Gastrocnemius medialis (tissue), 4 donors: ENCODE measurements at regions not wholly inside any gene's neighbourhood (a gene's known extent, or its start where the extent isn't known, plus 50 kb on each side); places are given as distances from the start of the nearest gene placed in this dataset.

ENCODE experiments used
- ATAC-seq, 2 donors: fragments of 150-250 bp; one replicate each; pipeline ENCODE4 v1.9.1; 2016
- DNase-seq, 2 donors: peaks; one replicate each; pipeline ENCODE4 v3.0.0-alpha.2; 2019
- H3K27ac ChIP-seq, 4 donors: fragments of 200-600 bp; sonication (generic); 1 replicate in 1 of 4; 2 replicates in 3 of 4; pipeline ENCODE4 v1.5.1; 2016 to 2018; ENCODE audit warnings: mild to moderate bottlenecking in 2 of 4, moderate library complexity in 1 of 4
- H3K27me3 ChIP-seq, 3 donors: fragments of 200-600 bp; sonication (generic) in 2 of 3; 1 replicate in 1 of 3; 2 replicates in 2 of 3; pipeline versions ENCODE4 v1.5.1 to v1.6.0; 2016 to 2019; ENCODE audit warnings: mild to moderate bottlenecking in 1 of 3, moderate library complexity in 1 of 3
- H3K36me3 ChIP-seq, 2 donors: fragments of 200-600 bp; sonication (generic) in 1 of 2; one replicate each; pipeline ENCODE4 v1.5.1; 2017 to 2018
- H3K4me1 ChIP-seq, 2 donors: fragments of 200-600 bp; sonication (generic) in 1 of 2; one replicate each; pipeline ENCODE4 v1.5.1; 2016 to 2017; ENCODE audit warnings: mild to moderate bottlenecking in 2 of 2
- H3K4me3 ChIP-seq, 4 donors: fragments of 200-600 bp; sonication (generic) in 3 of 4; 1 replicate in 1 of 4; 2 replicates in 3 of 4; pipeline ENCODE4 v1.5.1; 2016 to 2019; ENCODE audit warnings: mild to moderate bottlenecking in 2 of 4
- H3K9me3 ChIP-seq, 3 donors: fragments of 200-600 bp; sonication (generic) in 2 of 3; 1 replicate in 1 of 3; 2 replicates in 2 of 3; pipeline ENCODE4 v1.5.1; 2016 to 2019
- POLR2A ChIP-seq, 2 donors: fragments of 450-650 bp; IDR thresholded peaks; one replicate each; pipeline ENCODE4 v1.6.1; 2017; ENCODE audit warnings: antibody characterized with exemption in 2 of 2, mild to moderate bottlenecking in 2 of 2, moderate library complexity in 2 of 2
- in situ Hi-C, 4 donors: fragments of 200-750 bp; cut with MboI; loops; one replicate each; pipeline versions ENCODE4 v1.15.0 to v1.8.0; 2017; ENCODE audit warnings: low sequenced_read_pairs in 4 of 4
- intact Hi-C: fragments of 100-400 bp; cut with DNase I; formaldehyde crosslinking; loops from one replicate; pipeline ENCODE4 v1.15.1; 2023; ENCODE audit warnings: low total_unique reads
- TF ChIP-seq, protein P1 (sequence below), 5 experiments: fragments of 450-650 bp in 3 of 5; fragments of 200-600 bp in 2 of 5; sonication (generic) in 2 of 5; IDR thresholded peaks in 4 of 5; conservative IDR thresholded peaks in 1 of 5; 1 replicate in 4 of 5; 2 replicates in 1 of 5; pipeline ENCODE4 v1.5.1; 2016 to 2019; ENCODE audit warnings: antibody characterized with exemption in 5 of 5, mild to moderate bottlenecking in 3 of 5, moderate library complexity in 3 of 5

DNA sequence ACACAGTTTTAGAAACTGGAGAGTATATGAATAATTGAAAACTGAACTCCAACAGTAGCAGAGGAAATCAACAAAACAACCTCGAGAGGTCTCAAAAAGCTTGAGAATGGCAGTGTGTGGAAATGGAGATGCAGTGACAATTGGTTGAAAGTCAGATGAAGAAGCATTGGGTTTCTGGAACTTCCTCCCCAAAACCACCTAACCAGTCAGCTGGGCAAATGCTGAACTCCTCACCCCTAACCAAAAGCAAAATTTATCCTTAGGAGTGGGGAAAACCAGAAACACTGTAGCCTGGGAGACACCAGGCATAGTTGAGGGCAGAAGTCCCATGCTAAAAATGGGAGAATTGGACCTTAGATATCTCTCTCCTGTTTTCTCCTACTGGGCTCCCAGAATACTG lies 109.9 kb downstream of the TANC2 start:
- DNase-seq = no peak
- intact Hi-C loops = no loop called here
- ATAC-seq = no peak
- Histone ChIP-seq H3K27ac (no peak overlapping the region), H3K36me3 (no peaks in the 10 kb centered on the region), H3K4me1 (no peaks in the 10 kb centered on the region), H3K27me3 (no peaks in the 10 kb centered on the region), H3K9me3 (no peaks in the 10 kb centered on the region), H3K4me3 (no peak overlapping the region)
- in situ Hi-C loops = no loop called here
- no peak for TF ChIP-seq POLR2A (IDR thresholded peaks at IDR 0.05)
- TF ChIP-seq, protein P1, sequence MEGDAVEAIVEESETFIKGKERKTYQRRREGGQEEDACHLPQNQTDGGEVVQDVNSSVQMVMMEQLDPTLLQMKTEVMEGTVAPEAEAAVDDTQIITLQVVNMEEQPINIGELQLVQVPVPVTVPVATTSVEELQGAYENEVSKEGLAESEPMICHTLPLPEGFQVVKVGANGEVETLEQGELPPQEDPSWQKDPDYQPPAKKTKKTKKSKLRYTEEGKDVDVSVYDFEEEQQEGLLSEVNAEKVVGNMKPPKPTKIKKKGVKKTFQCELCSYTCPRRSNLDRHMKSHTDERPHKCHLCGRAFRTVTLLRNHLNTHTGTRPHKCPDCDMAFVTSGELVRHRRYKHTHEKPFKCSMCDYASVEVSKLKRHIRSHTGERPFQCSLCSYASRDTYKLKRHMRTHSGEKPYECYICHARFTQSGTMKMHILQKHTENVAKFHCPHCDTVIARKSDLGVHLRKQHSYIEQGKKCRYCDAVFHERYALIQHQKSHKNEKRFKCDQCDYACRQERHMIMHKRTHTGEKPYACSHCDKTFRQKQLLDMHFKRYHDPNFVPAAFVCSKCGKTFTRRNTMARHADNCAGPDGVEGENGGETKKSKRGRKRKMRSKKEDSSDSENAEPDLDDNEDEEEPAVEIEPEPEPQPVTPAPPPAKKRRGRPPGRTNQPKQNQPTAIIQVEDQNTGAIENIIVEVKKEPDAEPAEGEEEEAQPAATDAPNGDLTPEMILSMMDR (IDR thresholded peaks at IDR 0.05 in 4 of 5, conservative IDR thresholded peaks at IDR 0.05 in 1 of 5) = no peak

DNA sequence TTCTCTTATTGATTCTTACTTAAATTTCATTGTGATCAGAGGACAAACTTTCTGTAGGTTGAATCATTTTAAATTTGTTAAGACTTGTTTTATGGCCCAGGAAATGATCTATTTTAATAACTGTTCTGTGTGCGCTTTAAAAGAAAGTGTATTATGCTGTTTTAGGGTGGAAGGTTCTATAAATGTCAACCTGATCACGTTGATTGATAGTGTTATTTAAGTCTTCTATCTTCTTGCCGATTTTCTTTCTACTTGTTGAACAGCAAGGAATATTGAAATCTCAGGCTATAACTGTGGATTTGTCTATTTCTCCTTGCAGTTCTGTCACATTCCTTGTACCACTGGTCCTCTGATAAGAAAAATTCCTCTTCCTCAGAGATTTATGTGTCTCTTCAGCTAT lies 112.7 kb downstream of the TANC2 start:
- TF ChIP-seq POLR2A (IDR thresholded peaks at IDR 0.05) = no peak
- TF ChIP-seq, protein P1 (IDR thresholded peaks at IDR 0.05 in 4 of 5, conservative IDR thresholded peaks at IDR 0.05 in 1 of 5) = no peak
- Histone ChIP-seq H3K27me3 (no peaks in the 10 kb centered on the region), H3K9me3 (no peaks in the 10 kb centered on the region), H3K36me3 (no peaks in the 10 kb centered on the region), H3K4me3 (no peak overlapping the region), H3K27ac (no peak overlapping the region), H3K4me1 (no peaks in the 10 kb centered on the region)
- intact Hi-C loops = no loop called here
- in situ Hi-C loops = no loop called here
- no peak for DNase-seq
- no peak for ATAC-seq

DNA sequence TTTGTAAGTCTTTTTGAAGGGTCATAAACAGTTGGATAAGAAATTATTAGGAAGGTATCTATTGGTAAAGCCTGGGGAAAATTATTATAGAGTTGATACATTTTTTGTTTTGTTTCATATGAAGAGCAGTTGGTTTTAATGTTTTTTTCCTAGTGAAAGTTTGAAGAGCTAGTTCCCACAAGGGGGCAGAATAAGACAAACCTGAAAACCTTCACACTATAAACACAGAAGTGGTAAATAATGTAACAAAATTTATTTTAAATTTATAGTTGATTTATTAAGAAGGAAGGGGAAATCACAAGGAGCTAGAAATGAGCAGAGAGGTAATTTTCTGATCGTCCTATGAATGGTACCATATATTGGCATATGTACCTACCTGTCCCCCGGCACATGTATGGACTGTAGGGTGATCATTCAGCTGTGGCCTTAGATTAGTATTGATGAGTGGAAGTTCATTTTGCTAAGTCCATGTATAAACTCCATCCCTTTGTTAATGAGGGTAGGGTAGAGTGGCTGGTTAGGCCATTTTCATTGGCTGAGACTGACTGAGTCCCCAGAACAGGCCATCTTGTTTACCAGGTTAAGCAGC lies 116.3 kb downstream of the TANC2 start:
- no peak overlapping the region for H3K4me3 ChIP-seq
- no peaks in the 10 kb centered on the region for H3K27me3 ChIP-seq
- no peak for ATAC-seq
- H3K27ac ChIP-seq = no peak overlapping the region
- intact Hi-C loops (loop anchor here (2.0 kb wide), 1 partner anchor 324 kb away; no protein-coding TSS in a partner anchor), in situ Hi-C loops (no loop called here)
- no peaks in the 10 kb centered on the region for H3K36me3 ChIP-seq
- H3K9me3 ChIP-seq = no peaks in the 10 kb centered on the region
- no peak for TF ChIP-seq POLR2A (IDR thresholded peaks at IDR 0.05)
- TF ChIP-seq, protein P1 (IDR thresholded peaks at IDR 0.05 in 4 of 5, conservative IDR thresholded peaks at IDR 0.05 in 1 of 5) = peak in 2 of 5 experiments; percentile 13 to 21
- H3K4me1 ChIP-seq = no peaks in the 10 kb centered on the region
- no peak for DNase-seq

DNA sequence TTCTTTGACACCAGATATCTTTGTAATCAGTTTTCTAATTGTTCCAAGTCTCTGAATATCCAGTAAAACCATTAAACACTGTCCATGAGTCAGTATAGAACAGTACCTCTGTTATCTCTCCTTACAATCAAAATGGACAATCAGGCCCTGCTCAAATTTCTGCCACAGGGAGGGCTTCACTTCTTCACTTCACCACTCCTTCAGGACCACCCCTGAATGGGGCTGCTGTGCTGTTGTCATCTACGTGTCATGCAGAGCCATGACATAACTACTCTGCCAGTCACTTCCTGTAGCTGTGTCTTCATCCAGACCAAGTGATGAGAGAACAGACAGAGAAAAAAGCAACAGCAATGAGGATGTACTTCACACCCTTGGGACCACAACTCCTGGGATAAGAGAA lies 116.9 kb downstream of the TANC2 start:
- in situ Hi-C loops (no loop called here), intact Hi-C loops (loop anchor here (2.0 kb wide), 1 partner anchor 324 kb away; no protein-coding TSS in a partner anchor)
- H3K27me3 ChIP-seq = no peaks in the 10 kb centered on the region
- no peak overlapping the region for H3K27ac ChIP-seq
- H3K9me3 ChIP-seq = no peaks in the 10 kb centered on the region
- H3K36me3 ChIP-seq = no peaks in the 10 kb centered on the region
- TF ChIP-seq, protein P1 (IDR thresholded peaks at IDR 0.05 in 4 of 5, conservative IDR thresholded peaks at IDR 0.05 in 1 of 5) = no peak
- no peak for TF ChIP-seq POLR2A (IDR thresholded peaks at IDR 0.05)
- DNase-seq = no peak
- no peak overlapping the region for H3K4me3 ChIP-seq
- no peaks in the 10 kb centered on the region for H3K4me1 ChIP-seq
- no peak for ATAC-seq
